ENCODE measurements at regions not wholly inside any gene's neighbourhood (a gene's known extent, or its start where the extent isn't known, plus 50 kb on each side); places are given as distances from the start of the nearest gene placed in this dataset.

DNA sequence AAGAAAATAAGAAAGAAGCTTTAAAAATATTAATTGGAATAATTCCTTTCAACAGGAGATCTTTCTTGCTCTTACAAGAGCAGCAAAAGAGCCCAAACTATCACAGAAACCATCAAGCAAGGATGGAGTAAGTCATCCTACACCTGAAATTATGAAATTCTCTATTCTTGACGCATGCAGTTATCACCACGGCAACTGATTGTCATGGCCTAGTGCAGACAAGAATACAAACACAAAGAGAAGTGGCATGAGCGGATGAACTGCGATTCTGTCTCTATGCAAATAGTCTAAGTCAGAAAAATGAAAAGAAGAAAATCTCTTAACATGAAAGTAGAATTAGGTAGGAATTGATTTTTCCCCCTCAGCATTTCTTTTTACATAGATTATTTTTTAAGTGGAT is 54.8 kb upstream of the SLC35B4 start:
- Histone ChIP-seq H3K27me3 (ENCODE audit: control insufficient read depth in 2 of 2, insufficient read depth in 1 of 2, low read length in 1 of 2) (peaks cover 0 to 2% of the 10 kb centered on the region in 2 donors), H3K27ac (ENCODE audit: low read depth in 1 of 2, low read length in 1 of 2) (no peak overlapping the region), H3K4me3 (ENCODE audit: low read length in 2 of 2) (no peak overlapping the region), H3K4me1 (ENCODE audit: control insufficient read depth in 2 of 2, insufficient read depth in 2 of 2, low read length in 2 of 2) (no peaks in the 10 kb centered on the region), H3K36me3 (ENCODE audit: control insufficient read depth in 2 of 2, insufficient read depth in 2 of 2, low read length in 1 of 2) (no peaks in the 10 kb centered on the region), H3K9me3 (ENCODE audit: control insufficient read depth in 2 of 2, insufficient read depth in 1 of 2, low read length in 1 of 2) (no peaks in the 10 kb centered on the region)
- WGBS, result 93% methylated on average over 4 of the region's 4 CpGs
- no peak for DNase-seq (ENCODE audit: low read depth in 6 of 9, low spot score in 9 of 9)

DNA sequence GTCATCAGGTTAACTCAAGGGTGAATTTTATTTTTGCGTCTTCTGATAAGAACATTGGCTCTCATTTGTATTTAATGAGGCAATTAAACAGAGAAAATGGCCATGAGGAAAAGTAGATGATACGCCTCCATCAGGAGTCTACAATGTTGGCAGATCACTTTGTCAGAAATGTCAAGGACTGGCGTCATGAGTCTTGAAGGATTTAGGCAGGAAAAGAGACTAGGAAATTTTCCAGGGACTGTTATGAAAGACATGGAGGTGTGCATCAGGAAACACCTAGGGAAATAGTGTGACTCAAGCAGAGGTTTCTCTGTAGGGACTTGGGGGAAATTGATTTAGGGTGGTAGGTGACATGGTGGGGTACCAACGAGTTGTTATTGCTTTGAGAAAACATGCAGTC is 53.4 kb upstream of the SLC35B4 start:
- no peak overlapping the region for H3K27ac ChIP-seq (ENCODE audit: low read depth in 1 of 2, low read length in 1 of 2)
- H3K4me3 ChIP-seq (ENCODE audit: low read length in 2 of 2), result no peak overlapping the region
- peaks cover 0 to 2% of the 10 kb centered on the region in 2 donors for H3K27me3 ChIP-seq (ENCODE audit: control insufficient read depth in 2 of 2, insufficient read depth in 1 of 2, low read length in 1 of 2)
- DNase-seq (ENCODE audit: low read depth in 6 of 9, low spot score in 9 of 9), result no peak
- H3K4me1 ChIP-seq (ENCODE audit: control insufficient read depth in 2 of 2, insufficient read depth in 2 of 2, low read length in 2 of 2), result no peaks in the 10 kb centered on the region
- H3K9me3 ChIP-seq (ENCODE audit: control insufficient read depth in 2 of 2, insufficient read depth in 1 of 2, low read length in 1 of 2), result no peaks in the 10 kb centered on the region
- 91% methylated on average over 4 of the region's 4 CpGs for WGBS
- H3K36me3 ChIP-seq (ENCODE audit: control insufficient read depth in 2 of 2, insufficient read depth in 2 of 2, low read length in 1 of 2), result no peaks in the 10 kb centered on the region

DNA sequence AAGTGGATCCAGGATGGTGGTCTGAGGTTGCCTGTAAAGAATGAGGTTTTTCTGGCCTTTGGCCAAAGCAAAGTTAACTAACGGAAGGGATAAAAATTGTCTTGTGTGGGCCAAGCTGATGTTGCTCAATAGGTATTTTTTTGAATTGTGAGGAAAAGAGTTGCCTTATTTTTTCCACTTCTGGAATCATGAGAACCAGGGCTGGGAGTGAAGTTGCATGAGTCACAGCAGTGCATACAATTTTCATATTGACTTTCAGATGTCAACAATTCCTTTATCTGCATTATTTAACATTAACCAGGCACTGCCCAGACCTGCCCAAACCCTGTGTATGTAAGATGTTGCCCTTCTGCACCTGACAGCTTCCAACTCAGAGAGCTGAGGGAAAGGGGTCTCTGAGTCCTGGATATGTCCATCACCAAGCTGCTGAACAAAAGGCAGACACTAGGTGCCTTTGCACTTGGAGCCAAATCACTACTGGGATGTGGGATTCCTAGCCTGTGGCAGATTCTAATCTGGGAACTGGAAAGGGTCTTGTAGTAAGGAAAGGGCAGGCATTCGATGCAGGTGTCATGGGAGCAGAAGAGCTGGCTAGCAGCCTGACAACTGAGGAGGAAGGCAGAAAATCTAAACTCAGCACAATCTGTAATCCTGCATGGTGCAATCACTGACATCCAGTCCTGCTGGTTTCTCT is 52.3 kb upstream of the SLC35B4 start:
- H3K4me1 ChIP-seq (ENCODE audit: control insufficient read depth in 2 of 2, insufficient read depth in 2 of 2, low read length in 2 of 2), result no peaks in the 10 kb centered on the region
- peak overlapping the region in 1 of 2 donors; percentile 8 for H3K27ac ChIP-seq (ENCODE audit: low read depth in 1 of 2, low read length in 1 of 2)

DNA sequence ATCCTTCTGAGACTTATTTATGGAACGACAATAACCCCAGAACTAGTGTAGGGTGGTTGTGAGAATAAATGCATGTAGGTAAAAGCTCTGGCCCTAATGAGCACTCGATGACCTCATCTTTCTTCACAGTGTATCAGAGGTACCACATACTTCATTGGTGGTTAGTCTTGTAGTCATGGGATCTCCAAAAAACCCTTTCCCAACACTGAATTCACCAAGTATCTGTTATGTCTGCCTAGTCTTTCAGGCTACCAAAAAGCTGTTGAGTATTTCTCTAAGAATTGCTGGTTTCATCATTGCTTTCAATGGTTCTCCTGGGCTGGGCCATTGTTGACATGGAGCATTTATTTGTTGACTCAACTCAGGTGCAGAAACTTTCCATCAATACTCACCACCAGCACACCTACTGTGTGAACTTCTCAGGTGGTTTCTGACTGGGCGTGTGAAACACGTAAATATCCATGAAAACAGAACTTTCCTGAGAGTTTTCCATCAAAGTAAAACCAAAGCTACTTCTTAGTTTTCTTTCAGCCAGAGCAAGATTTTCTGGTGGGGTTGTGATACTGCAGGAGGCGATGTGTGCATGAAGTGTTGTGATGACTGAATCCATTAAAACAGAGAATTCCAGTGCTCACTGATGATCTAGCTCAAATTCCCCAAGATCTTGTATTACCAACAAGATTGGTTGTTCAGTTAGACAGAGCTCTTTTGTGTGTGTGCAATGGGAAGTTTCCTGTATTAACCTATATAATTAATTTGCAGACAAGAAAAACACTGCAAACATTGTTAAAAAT is 51.4 kb upstream of the SLC35B4 start:
- Histone ChIP-seq H3K27ac (ENCODE audit: low read depth in 1 of 2, low read length in 1 of 2) (no peak overlapping the region), H3K27me3 (ENCODE audit: control insufficient read depth in 2 of 2, insufficient read depth in 1 of 2, low read length in 1 of 2) (peaks cover 0 to 2% of the 10 kb centered on the region in 2 donors), H3K36me3 (ENCODE audit: control insufficient read depth in 2 of 2, insufficient read depth in 2 of 2, low read length in 1 of 2) (no peaks in the 10 kb centered on the region), H3K9me3 (ENCODE audit: control insufficient read depth in 2 of 2, insufficient read depth in 1 of 2, low read length in 1 of 2) (no peaks in the 10 kb centered on the region), H3K4me1 (ENCODE audit: control insufficient read depth in 2 of 2, insufficient read depth in 2 of 2, low read length in 2 of 2) (no peaks in the 10 kb centered on the region), H3K4me3 (ENCODE audit: low read length in 2 of 2) (no peak overlapping the region)
- no peak for DNase-seq (ENCODE audit: low read depth in 6 of 9, low spot score in 9 of 9)
- 94% methylated on average over 5 of the region's 5 CpGs for WGBS

More for the DNA sequence above, 52.3 kb upstream of the SLC35B4 start:
- 67% methylated on average over 2 of the region's 2 CpGs for WGBS
- Histone ChIP-seq H3K4me3 (ENCODE audit: low read length in 2 of 2) (no peak overlapping the region), H3K27me3 (ENCODE audit: control insufficient read depth in 2 of 2, insufficient read depth in 1 of 2, low read length in 1 of 2) (peaks cover 0 to 2% of the 10 kb centered on the region in 2 donors), H3K9me3 (ENCODE audit: control insufficient read depth in 2 of 2, insufficient read depth in 1 of 2, low read length in 1 of 2) (no peaks in the 10 kb centered on the region), H3K36me3 (ENCODE audit: control insufficient read depth in 2 of 2, insufficient read depth in 2 of 2, low read length in 1 of 2) (no peaks in the 10 kb centered on the region)
- no peak for DNase-seq (ENCODE audit: low read depth in 6 of 9, low spot score in 9 of 9)
